ENCODE measurements at regions not wholly inside any gene's neighbourhood (a gene's known extent, or its start where the extent isn't known, plus 50 kb on each side); places are given as distances from the start of the nearest gene placed in this dataset.

- H3K27me3 Mint-ChIP-seq (ENCODE audit: unreplicated experiment), result no peaks in the 10 kb centered on the region
- peaks cover 15% of the 10 kb centered on the region for H3K4me1 Mint-ChIP-seq (ENCODE audit: unreplicated experiment)
- no peak for DNase-seq (ENCODE audit: extremely low spot score, unreplicated experiment)
- TF ChIP-seq CTCF (IDR thresholded peaks at IDR 0.05), result peak; percentile 49
- H3K36me3 Mint-ChIP-seq (ENCODE audit: unreplicated experiment), result no peaks in the 10 kb centered on the region
- no peak overlapping the region for H3K27ac Mint-ChIP-seq (ENCODE audit: unreplicated experiment)
- H3K4me3 Mint-ChIP-seq (ENCODE audit: unreplicated experiment), result no peak overlapping the region
- H3K9me3 Mint-ChIP-seq (ENCODE audit: unreplicated experiment), result no peaks in the 10 kb centered on the region
These were observed 149.1 kb upstream of the FAM83B start for GRCh38 chr6:54697424-54697823.

- no peaks in the 10 kb centered on the region for H3K36me3 Mint-ChIP-seq (ENCODE audit: unreplicated experiment)
- no peak for TF ChIP-seq CTCF (IDR thresholded peaks at IDR 0.05)
- no peaks in the 10 kb centered on the region for H3K9me3 Mint-ChIP-seq (ENCODE audit: unreplicated experiment)
- H3K27me3 Mint-ChIP-seq (ENCODE audit: unreplicated experiment), result no peaks in the 10 kb centered on the region
- H3K27ac Mint-ChIP-seq (ENCODE audit: unreplicated experiment), result no peak overlapping the region
- peaks cover 15% of the 10 kb centered on the region for H3K4me1 Mint-ChIP-seq (ENCODE audit: unreplicated experiment)
- no peak for DNase-seq (ENCODE audit: extremely low spot score, unreplicated experiment)
- H3K4me3 Mint-ChIP-seq (ENCODE audit: unreplicated experiment), result no peak overlapping the region
These were observed 147.6 kb upstream of the FAM83B start for GRCh38 chr6:54698974-54699373.

GRCh38 chr6:54700158-54700557 lies 146.4 kb upstream of the FAM83B start:
- no peak overlapping the region for H3K4me3 Mint-ChIP-seq (ENCODE audit: unreplicated experiment)

GRCh38 chr6:54702772-54703171 lies 143.8 kb upstream of the FAM83B start:
- Mint-ChIP-seq H3K27ac (ENCODE audit: unreplicated experiment) (no peak overlapping the region), H3K4me1 (ENCODE audit: unreplicated experiment) (peaks cover 12% of the 10 kb centered on the region), H3K4me3 (ENCODE audit: unreplicated experiment) (no peak overlapping the region), H3K36me3 (ENCODE audit: unreplicated experiment) (no peaks in the 10 kb centered on the region), H3K9me3 (ENCODE audit: unreplicated experiment) (no peaks in the 10 kb centered on the region), H3K27me3 (ENCODE audit: unreplicated experiment) (no peaks in the 10 kb centered on the region)
- DNase-seq (ENCODE audit: extremely low spot score, unreplicated experiment), result no peak
- no peak for TF ChIP-seq CTCF (IDR thresholded peaks at IDR 0.05)

More at GRCh38 chr6:54700158-54700557, 146.4 kb upstream of the FAM83B start:
- H3K9me3 Mint-ChIP-seq (ENCODE audit: unreplicated experiment), result no peaks in the 10 kb centered on the region
- DNase-seq (ENCODE audit: extremely low spot score, unreplicated experiment), result no peak
- no peaks in the 10 kb centered on the region for H3K36me3 Mint-ChIP-seq (ENCODE audit: unreplicated experiment)
- H3K27me3 Mint-ChIP-seq (ENCODE audit: unreplicated experiment), result no peaks in the 10 kb centered on the region
- no peak for TF ChIP-seq CTCF (IDR thresholded peaks at IDR 0.05)
- peaks cover 15% of the 10 kb centered on the region for H3K4me1 Mint-ChIP-seq (ENCODE audit: unreplicated experiment)
- H3K27ac Mint-ChIP-seq (ENCODE audit: unreplicated experiment), result no peak overlapping the region

GRCh38 chr6:54706391-54706790 lies 140.2 kb upstream of the FAM83B start:
- Mint-ChIP-seq H3K27ac (ENCODE audit: unreplicated experiment) (no peak overlapping the region), H3K9me3 (ENCODE audit: unreplicated experiment) (no peaks in the 10 kb centered on the region), H3K4me3 (ENCODE audit: unreplicated experiment) (no peak overlapping the region), H3K4me1 (ENCODE audit: unreplicated experiment) (no peaks in the 10 kb centered on the region), H3K36me3 (ENCODE audit: unreplicated experiment) (no peaks in the 10 kb centered on the region), H3K27me3 (ENCODE audit: unreplicated experiment) (no peaks in the 10 kb centered on the region)
- no peak for TF ChIP-seq CTCF (IDR thresholded peaks at IDR 0.05)
- no peak for DNase-seq (ENCODE audit: extremely low spot score, unreplicated experiment)
